B cell (primary cell): ENCODE measurements at regions not wholly inside any gene's neighbourhood (a gene's known extent, or its start where the extent isn't known, plus 50 kb on each side); places are given as distances from the start of the nearest gene placed in this dataset.

Experiments
- ATAC-seq: fragments of 200-7000 bp; cut with Tn5 transposase; one replicate; pipeline ENCODE4 v1.10.0; 2021; ENCODE audit warnings: low read depth, mild to moderate bottlenecking, moderate number of reproducible peaks, moderate library complexity
- CTCF ChIA-PET: fragments of 350-600 bp; sonication (Branson Sonifier 250); formaldehyde crosslinking; loops from one replicate; lab custom pipeline; 2021; ENCODE audit warnings: antibody characterized with exemption, inconsistent platforms; lab: Charles Lee
- POLR2A ChIA-PET: fragments of 350-600 bp; sonication (Branson Sonifier 250); formaldehyde crosslinking; loops from one replicate; lab custom pipeline; 2021; ENCODE audit warnings: antibody characterized with exemption; lab: Charles Lee
- DNase-seq: peaks from one replicate; pipeline ENCODE4 v3.0.0; 2013
- H2AFZ ChIP-seq: 2 replicates; pipeline ENCODE4 v1.6.1; 2012; ENCODE audit warnings: mild to moderate bottlenecking, low read depth, low read length; ENCODE audit not compliant: insufficient read depth, poor library complexity, severe bottlenecking
- H3K27ac ChIP-seq, 2 donors: 1 replicate in 1 of 2; 2 replicates in 1 of 2; pipeline ENCODE4 v1.5.1; 2012 to 2013; ENCODE audit warnings: low read length in 2 of 2, mild to moderate bottlenecking in 2 of 2, moderate library complexity in 1 of 2
- H3K27me3 ChIP-seq, 4 experiments: fragments of 200-600 bp in 1 of 4; sonication (generic) in 1 of 4; replicated peaks in 1 of 4; 1 replicate in 2 of 4; 2 replicates in 2 of 4; pipeline versions ENCODE4 v1.6.1 to v1.7.0; 2013 to 2016; ENCODE audit warnings: low read length in 3 of 4, mild to moderate bottlenecking in 2 of 4, mixed read lengths in 1 of 4, moderate library complexity in 1 of 4; ENCODE audit not compliant: insufficient read depth in 4 of 4, control insufficient read depth in 3 of 4; ENCODE audit errors: control extremely low read depth in 1 of 4
- H3K36me3 ChIP-seq, 2 experiments: replicated peaks in 1 of 2; 1 replicate in 1 of 2; 2 replicates in 1 of 2; pipeline versions ENCODE4 v1.6.1 to v1.7.1; 2013; ENCODE audit warnings: low read length in 1 of 2; ENCODE audit not compliant: insufficient read depth in 2 of 2, control insufficient read depth in 1 of 2; ENCODE audit errors: control extremely low read depth in 1 of 2, extremely low read depth in 1 of 2
- H3K4me1 ChIP-seq, 2 donors: fragments of 200-600 bp in 1 of 2; sonication (generic) in 1 of 2; 1 replicate in 1 of 2; 2 replicates in 1 of 2; pipeline versions ENCODE4 v1.5.1 to v1.6.1; 2013 to 2017; ENCODE audit warnings: low read length in 2 of 2; ENCODE audit not compliant: control insufficient read depth in 2 of 2, insufficient read depth in 2 of 2
- H3K4me2 ChIP-seq: replicated peaks from 2 replicates; pipeline ENCODE3; 2012; ENCODE audit warnings: mild to moderate bottlenecking, low read depth, low read length; ENCODE audit not compliant: poor library complexity, severe bottlenecking
- H3K4me3 ChIP-seq, 5 experiments: fragments of 200-600 bp in 1 of 5; sonication (generic) in 1 of 5; 1 replicate in 3 of 5; 2 replicates in 2 of 5; pipeline versions ENCODE4 v1.5.1 to v1.7.0; 2011 to 2016; ENCODE audit warnings: low read length in 4 of 5, mild to moderate bottlenecking in 4 of 5, low read depth in 2 of 5, control low read depth in 1 of 5, moderate library complexity in 1 of 5; ENCODE audit not compliant: insufficient read depth in 1 of 5; ENCODE audit errors: control extremely low read depth in 1 of 5, extremely low read depth in 1 of 5
- H3K79me2 ChIP-seq: fragments of 200-600 bp; sonication (generic); one replicate; pipeline ENCODE4 v1.6.0; 2016; ENCODE audit warnings: low read length; ENCODE audit not compliant: control insufficient read depth, insufficient read depth
- H3K9ac ChIP-seq: fragments of 200-600 bp; sonication (generic); 2 replicates; pipeline ENCODE4 v1.6.1; 2017; ENCODE audit warnings: mild to moderate bottlenecking, low read length, moderate library complexity
- H3K9me3 ChIP-seq, 3 donors: one replicate each; pipeline versions ENCODE4 v1.6.1 to v1.7.1; 2013; ENCODE audit warnings: low read length in 2 of 3; ENCODE audit not compliant: control insufficient read depth in 2 of 3, insufficient read depth in 1 of 3; ENCODE audit errors: control extremely low read depth in 1 of 3
- H4K20me1 ChIP-seq: 2 replicates; pipeline ENCODE4 v1.6.0; 2012; ENCODE audit warnings: mild to moderate bottlenecking, low read length; ENCODE audit not compliant: insufficient read depth, control insufficient read depth, poor library complexity, severe bottlenecking
- H3K27ac Mint-ChIP-seq: one replicate; pipeline ENCODE4 v1.8.0; 2021; ENCODE audit warnings: mixed read lengths
- H3K27me3 Mint-ChIP-seq: one replicate; pipeline ENCODE4 v1.8.0; 2021; ENCODE audit warnings: mixed read lengths
- H3K4me1 Mint-ChIP-seq: one replicate; pipeline ENCODE4 v1.8.0; 2021; ENCODE audit warnings: mixed read lengths
- H3K4me3 Mint-ChIP-seq: one replicate; pipeline ENCODE4 v1.8.0; 2021; ENCODE audit warnings: mixed read lengths
- H3K9me3 Mint-ChIP-seq: one replicate; pipeline ENCODE4 v1.8.0; 2022; ENCODE audit warnings: mixed read lengths; ENCODE audit not compliant: insufficient read depth
- EZH2 ChIP-seq: IDR thresholded peaks from 2 replicates; pipeline ENCODE4 v1.6.1; 2012; ENCODE audit warnings: borderline replicate concordance, low read depth, mild to moderate bottlenecking, moderate library complexity, low read length; ENCODE audit not compliant: insufficient read depth, poor library complexity, severe bottlenecking
- WGBS: methylation state at CpG from one replicate; pipeline ENCODE4 v1.1.5; 2013; ENCODE audit warnings: missing lambda C conversion rate; ENCODE audit not compliant: insufficient coverage; 5-methylcytosine and 5-hydroxymethylcytosine counted together
- intact Hi-C: fragments of 100-400 bp; cut with micrococcal nuclease; formaldehyde crosslinking; loops from one replicate; pipeline ENCODE4 v1.10.0; 2022
- TF ChIP-seq, protein P1 (sequence below): fragments of 200-600 bp; IDR thresholded peaks from one replicate; pipeline ENCODE4 v1.8.0; 2022; ENCODE audit warnings: antibody characterized with exemption, mild to moderate bottlenecking

- no peaks in the 10 kb centered on the region for H3K79me2 ChIP-seq
- no peak overlapping the region for H3K27ac Mint-ChIP-seq
- H3K4me3 ChIP-seq = no peak overlapping the region
Observed at GRCh38 chr13:105312906-105313305, 1222.6 kb downstream of the EFNB2 start.

GRCh38 chr13:105311094-105311493, 1224.4 kb downstream of the EFNB2 start:
- Histone ChIP-seq H2AFZ (no peak overlapping the region), H3K27ac (no peak overlapping the region), H3K27me3 (no peaks in the 10 kb centered on the region), H3K36me3 (no peaks in the 10 kb centered on the region), H3K9ac (no peak overlapping the region), H3K79me2 (no peaks in the 10 kb centered on the region), H3K4me1 (no peaks in the 10 kb centered on the region), H4K20me1 (no peaks in the 10 kb centered on the region), H3K4me2 (no peak overlapping the region), H3K9me3 (peaks cover 0 to 3% (median 0%) of the 10 kb centered on the region in 3 donors), H3K4me3 (no peak overlapping the region)
- Mint-ChIP-seq H3K4me1 (no peaks in the 10 kb centered on the region), H3K4me3 (no peak overlapping the region), H3K27ac (no peak overlapping the region), H3K9me3 (no peaks in the 10 kb centered on the region), H3K27me3 (no peaks in the 10 kb centered on the region)
- TF ChIP-seq, protein P1, sequence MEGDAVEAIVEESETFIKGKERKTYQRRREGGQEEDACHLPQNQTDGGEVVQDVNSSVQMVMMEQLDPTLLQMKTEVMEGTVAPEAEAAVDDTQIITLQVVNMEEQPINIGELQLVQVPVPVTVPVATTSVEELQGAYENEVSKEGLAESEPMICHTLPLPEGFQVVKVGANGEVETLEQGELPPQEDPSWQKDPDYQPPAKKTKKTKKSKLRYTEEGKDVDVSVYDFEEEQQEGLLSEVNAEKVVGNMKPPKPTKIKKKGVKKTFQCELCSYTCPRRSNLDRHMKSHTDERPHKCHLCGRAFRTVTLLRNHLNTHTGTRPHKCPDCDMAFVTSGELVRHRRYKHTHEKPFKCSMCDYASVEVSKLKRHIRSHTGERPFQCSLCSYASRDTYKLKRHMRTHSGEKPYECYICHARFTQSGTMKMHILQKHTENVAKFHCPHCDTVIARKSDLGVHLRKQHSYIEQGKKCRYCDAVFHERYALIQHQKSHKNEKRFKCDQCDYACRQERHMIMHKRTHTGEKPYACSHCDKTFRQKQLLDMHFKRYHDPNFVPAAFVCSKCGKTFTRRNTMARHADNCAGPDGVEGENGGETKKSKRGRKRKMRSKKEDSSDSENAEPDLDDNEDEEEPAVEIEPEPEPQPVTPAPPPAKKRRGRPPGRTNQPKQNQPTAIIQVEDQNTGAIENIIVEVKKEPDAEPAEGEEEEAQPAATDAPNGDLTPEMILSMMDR = no peak
- TF ChIP-seq EZH2 = no peak
- CTCF ChIA-PET = no interaction called here
- intact Hi-C loops = no loop called here
- POLR2A ChIA-PET = no interaction called here
- WGBS = 92% methylated on average over 2 of the region's 4 CpGs
- ATAC-seq (no peak), DNase-seq (no peak)

More at GRCh38 chr13:105312906-105313305, 1222.6 kb downstream of the EFNB2 start:
- H3K9ac ChIP-seq = no peak overlapping the region
- Mint-ChIP-seq H3K4me1 (no peaks in the 10 kb centered on the region), H3K4me3 (no peak overlapping the region), H3K9me3 (no peaks in the 10 kb centered on the region), H3K27me3 (no peaks in the 10 kb centered on the region)
- intact Hi-C loops = no loop called here
- H2AFZ ChIP-seq = no peak overlapping the region
- DNase-seq (no peak), ATAC-seq (no peak)
- H3K27me3 ChIP-seq = no peaks in the 10 kb centered on the region
- no peak overlapping the region for H3K27ac ChIP-seq
- H3K4me2 ChIP-seq = no peak overlapping the region
- CTCF ChIA-PET = no interaction called here
- H4K20me1 ChIP-seq = no peaks in the 10 kb centered on the region
- peaks cover 0 to 3% (median 0%) of the 10 kb centered on the region in 3 donors for H3K9me3 ChIP-seq
- no CpG with 5 or more reads among the region's 2 CpGs for WGBS
- TF ChIP-seq, protein P1 = no peak
- no peak for TF ChIP-seq EZH2
- H3K4me1 ChIP-seq = no peaks in the 10 kb centered on the region
- POLR2A ChIA-PET = no interaction called here
- no peaks in the 10 kb centered on the region for H3K36me3 ChIP-seq
